OCI-LY1 (cell line): ENCODE measurements at regions not wholly inside any gene's neighbourhood (a gene's known extent, or its start where the extent isn't known, plus 50 kb on each side); places are given as distances from the start of the nearest gene placed in this dataset.

Experiments used
- EZH2 ChIP-seq: fragments of 200-600 bp; sonication (generic), shearing (Covaris generic); IDR thresholded peaks from 2 replicates; pipeline ENCODE4 v1.8.0; 2017; ENCODE audit warnings: borderline replicate concordance, mixed run types, mild to moderate bottlenecking, antibody characterized with exemption, low read length, moderate library complexity, mixed read lengths
- TF ChIP-seq, protein P1 (sequence below): fragments of 200-600 bp; sonication (generic), shearing (Covaris generic); IDR thresholded peaks from 2 replicates; pipeline ENCODE4 v1.5.1; 2017; ENCODE audit warnings: mild to moderate bottlenecking, antibody characterized with exemption, low read length, moderate library complexity, mixed read lengths

DNA sequence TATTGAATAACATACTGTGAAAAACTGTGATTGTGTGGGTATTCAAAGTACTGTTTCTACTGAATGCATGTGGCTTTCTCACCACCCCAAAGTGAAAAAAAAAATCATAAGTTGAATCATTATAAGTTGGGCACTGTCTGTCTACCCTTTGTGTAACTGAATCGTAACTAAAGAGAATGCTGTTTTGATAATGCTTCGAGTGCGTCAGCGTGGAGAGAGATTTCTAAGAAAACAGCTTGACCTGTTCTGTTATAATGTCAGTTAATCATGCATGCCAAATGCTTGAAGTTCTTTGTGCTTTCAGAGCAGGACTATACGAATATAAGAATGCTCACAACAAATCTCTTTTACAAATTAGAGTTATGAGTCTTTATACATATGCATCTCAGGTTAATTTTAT is 148.8 kb upstream of the SGCD start:
- TF ChIP-seq, protein P1, sequence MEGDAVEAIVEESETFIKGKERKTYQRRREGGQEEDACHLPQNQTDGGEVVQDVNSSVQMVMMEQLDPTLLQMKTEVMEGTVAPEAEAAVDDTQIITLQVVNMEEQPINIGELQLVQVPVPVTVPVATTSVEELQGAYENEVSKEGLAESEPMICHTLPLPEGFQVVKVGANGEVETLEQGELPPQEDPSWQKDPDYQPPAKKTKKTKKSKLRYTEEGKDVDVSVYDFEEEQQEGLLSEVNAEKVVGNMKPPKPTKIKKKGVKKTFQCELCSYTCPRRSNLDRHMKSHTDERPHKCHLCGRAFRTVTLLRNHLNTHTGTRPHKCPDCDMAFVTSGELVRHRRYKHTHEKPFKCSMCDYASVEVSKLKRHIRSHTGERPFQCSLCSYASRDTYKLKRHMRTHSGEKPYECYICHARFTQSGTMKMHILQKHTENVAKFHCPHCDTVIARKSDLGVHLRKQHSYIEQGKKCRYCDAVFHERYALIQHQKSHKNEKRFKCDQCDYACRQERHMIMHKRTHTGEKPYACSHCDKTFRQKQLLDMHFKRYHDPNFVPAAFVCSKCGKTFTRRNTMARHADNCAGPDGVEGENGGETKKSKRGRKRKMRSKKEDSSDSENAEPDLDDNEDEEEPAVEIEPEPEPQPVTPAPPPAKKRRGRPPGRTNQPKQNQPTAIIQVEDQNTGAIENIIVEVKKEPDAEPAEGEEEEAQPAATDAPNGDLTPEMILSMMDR: no peak
- no peak for TF ChIP-seq EZH2
